ENCODE measurements at regions not wholly inside any gene's neighbourhood (a gene's known extent, or its start where the extent isn't known, plus 50 kb on each side); places are given as distances from the start of the nearest gene placed in this dataset.
"Not testable (repeated sequence)": the region's sequence is repeated elsewhere in the genome, so short reads cannot be mapped to it uniquely, and the experiment has no call there.

DNA sequence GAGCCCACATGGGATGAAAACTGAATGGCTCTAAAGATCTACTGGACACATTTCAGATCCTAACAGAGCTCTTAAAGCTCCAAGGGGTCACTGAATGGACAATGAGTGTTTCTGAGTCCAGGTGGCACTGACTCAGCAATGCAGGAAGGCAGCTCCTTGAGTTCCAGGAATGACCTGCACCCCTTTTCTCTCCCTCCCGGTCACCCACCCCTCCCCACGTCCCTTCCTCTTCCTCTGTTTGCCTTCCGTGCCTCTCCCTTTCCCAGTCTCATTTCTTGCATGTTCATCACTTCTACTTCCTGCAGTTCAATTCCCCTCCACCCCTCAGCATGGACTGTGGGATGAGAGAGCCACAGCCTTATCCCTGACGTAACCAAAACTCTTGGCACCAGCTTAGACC is 63.3 kb upstream of the SULF2 start:
- TF ChIP-seq POLR2A, POLR2AphosphoS5 (IDR thresholded peaks at IDR 0.05; ENCODE audit: low read depth, low read length): not testable (repeated sequence)
